Activated T-cell treated with anti-CD3 and anti-CD28 coated beads, Interleukin-2, amount 50 U/mL, for 24 hours (primary cell): ENCODE measurements at regions not wholly inside any gene's neighbourhood (a gene's known extent, or its start where the extent isn't known, plus 50 kb on each side); places are given as distances from the start of the nearest gene placed in this dataset.
"Not testable (repeated sequence)": the region's sequence is repeated elsewhere in the genome, so short reads cannot be mapped to it uniquely, and the experiment has no call there.

ENCODE experiments used
- DNase-seq: peaks from one replicate; pipeline ENCODE4 v3.0.0-alpha.2; 2020
- H3K27ac Mint-ChIP-seq: 2 replicates; pipeline ENCODE4 v1.8.0; 2020; ENCODE audit warnings: mild to moderate bottlenecking, mixed read lengths
- H3K27me3 Mint-ChIP-seq: 2 replicates; pipeline ENCODE4 v1.8.0; 2020; ENCODE audit warnings: mixed read lengths
- H3K36me3 Mint-ChIP-seq: 2 replicates; pipeline ENCODE4 v1.8.0; 2020; ENCODE audit warnings: low read depth, mixed read lengths
- H3K4me1 Mint-ChIP-seq: 2 replicates; pipeline ENCODE4 v1.8.0; 2020; ENCODE audit warnings: low read depth, mixed read lengths
- H3K4me3 Mint-ChIP-seq: 2 replicates; pipeline ENCODE4 v1.8.0; 2020; ENCODE audit warnings: mild to moderate bottlenecking, moderate library complexity, mixed read lengths
- H3K9me3 Mint-ChIP-seq: 2 replicates; pipeline ENCODE4 v1.8.0; 2020; ENCODE audit warnings: mixed read lengths

GRCh38 chr11:34721646-34722045 is 100.8 kb downstream of the EHF start:
- peaks cover 6% of the 10 kb centered on the region for H3K9me3 Mint-ChIP-seq
- H3K27ac Mint-ChIP-seq = no peak overlapping the region
- DNase-seq = no peak
- H3K36me3 Mint-ChIP-seq = no peaks in the 10 kb centered on the region
- H3K4me1 Mint-ChIP-seq = no peaks in the 10 kb centered on the region
- H3K27me3 Mint-ChIP-seq = peaks cover 8% of the 10 kb centered on the region
- H3K4me3 Mint-ChIP-seq = no peak overlapping the region

- peaks cover 18% of the 10 kb centered on the region for H3K27me3 Mint-ChIP-seq
- H3K4me1 Mint-ChIP-seq = no peaks in the 10 kb centered on the region
- no peak for DNase-seq
- H3K9me3 Mint-ChIP-seq = peaks cover 3% of the 10 kb centered on the region
- H3K36me3 Mint-ChIP-seq = no peaks in the 10 kb centered on the region
- no peak overlapping the region for H3K27ac Mint-ChIP-seq
- no peak overlapping the region for H3K4me3 Mint-ChIP-seq
Measured at GRCh38 chr11:34719303-34719848, 98.5 kb downstream of the EHF start.

- not testable (repeated sequence) for DNase-seq, H3K36me3 Mint-ChIP-seq
- peaks cover 26% of the 10 kb centered on the region for H3K27me3 Mint-ChIP-seq
Measured at GRCh38 chr11:34713631-34714030, 92.7 kb downstream of the EHF start.

More at GRCh38 chr11:34713631-34714030, 92.7 kb downstream of the EHF start:
- not testable (repeated sequence) for H3K4me1 Mint-ChIP-seq, H3K27ac Mint-ChIP-seq, H3K4me3 Mint-ChIP-seq
- H3K9me3 Mint-ChIP-seq = peaks cover 18% of the 10 kb centered on the region
